ENCODE measurements at regions not wholly inside any gene's neighbourhood (a gene's known extent, or its start where the extent isn't known, plus 50 kb on each side); places are given as distances from the start of the nearest gene placed in this dataset.
"Not testable (repeated sequence)": the region's sequence is repeated elsewhere in the genome, so short reads cannot be mapped to it uniquely, and the experiment has no call there.

GRCh38 chr20:30669330-30670029 is 588.0 kb upstream of the DEFB115 start:
- intact Hi-C loops (cut with micrococcal nuclease; ENCODE audit: unreplicated experiment); H3K4me2 ChIP-seq; H3K9me3 ChIP-seq (ENCODE audit: insufficient read depth, low read depth); H3K4me1 ChIP-seq (replicated peaks; ENCODE audit: insufficient read depth); H3K27me3 ChIP-seq (ENCODE audit: insufficient read depth, low read depth); H3K36me3 ChIP-seq (ENCODE audit: low read depth); POLR2A ChIA-PET (ENCODE audit: unreplicated experiment); H3K9me2 ChIP-seq (ENCODE audit: insufficient read depth); H3K4me3 ChIP-seq; H4K20me1 ChIP-seq (ENCODE audit: insufficient read depth); DNase-seq; H3K27ac ChIP-seq; H3F3A ChIP-seq (ENCODE audit: insufficient read depth, low read depth); H2AFZ ChIP-seq; H3K79me2 ChIP-seq (ENCODE audit: low read depth); CTCF ChIA-PET; BruUV-seq (replicated peaks): not testable (repeated sequence)

- H3F3A ChIP-seq (ENCODE audit: insufficient read depth, low read depth); POLR2A ChIA-PET (ENCODE audit: unreplicated experiment); H3K27ac ChIP-seq; intact Hi-C loops (cut with micrococcal nuclease; ENCODE audit: unreplicated experiment); H4K20me1 ChIP-seq (ENCODE audit: insufficient read depth); BruUV-seq (replicated peaks); H3K9me3 ChIP-seq (ENCODE audit: insufficient read depth, low read depth); H3K79me2 ChIP-seq (ENCODE audit: low read depth); H3K27me3 ChIP-seq (ENCODE audit: insufficient read depth, low read depth); H3K4me3 ChIP-seq; H3K9me2 ChIP-seq (ENCODE audit: insufficient read depth); H3K4me1 ChIP-seq (replicated peaks; ENCODE audit: insufficient read depth); H2AFZ ChIP-seq; CTCF ChIA-PET; DNase-seq; H3K36me3 ChIP-seq (ENCODE audit: low read depth); H3K4me2 ChIP-seq: not testable (repeated sequence)
These were observed 586.3 kb upstream of the DEFB115 start for GRCh38 chr20:30671120-30671519.

- H3K4me1 ChIP-seq (replicated peaks; ENCODE audit: insufficient read depth); H3K4me3 ChIP-seq; H4K20me1 ChIP-seq (ENCODE audit: insufficient read depth); POLR2A ChIA-PET (ENCODE audit: unreplicated experiment); H3F3A ChIP-seq (ENCODE audit: insufficient read depth, low read depth); H3K27ac ChIP-seq; H2AFZ ChIP-seq; H3K9me2 ChIP-seq (ENCODE audit: insufficient read depth); H3K27me3 ChIP-seq (ENCODE audit: insufficient read depth, low read depth); CTCF ChIA-PET; DNase-seq; intact Hi-C loops (cut with micrococcal nuclease; ENCODE audit: unreplicated experiment); H3K9me3 ChIP-seq (ENCODE audit: insufficient read depth, low read depth); H3K36me3 ChIP-seq (ENCODE audit: low read depth); BruUV-seq (replicated peaks); H3K4me2 ChIP-seq; H3K79me2 ChIP-seq (ENCODE audit: low read depth): not testable (repeated sequence)
These were observed 581.4 kb upstream of the DEFB115 start for GRCh38 chr20:30675988-30676564.

GRCh38 chr20:30682236-30682635 is 575.2 kb upstream of the DEFB115 start:
- intact Hi-C loops (cut with micrococcal nuclease; ENCODE audit: unreplicated experiment); H3K9me3 ChIP-seq (ENCODE audit: insufficient read depth, low read depth); H4K20me1 ChIP-seq (ENCODE audit: insufficient read depth); POLR2A ChIA-PET (ENCODE audit: unreplicated experiment); H3K36me3 ChIP-seq (ENCODE audit: low read depth); H3K4me1 ChIP-seq (replicated peaks; ENCODE audit: insufficient read depth); H3K27ac ChIP-seq; H3F3A ChIP-seq (ENCODE audit: insufficient read depth, low read depth); H2AFZ ChIP-seq; H3K9me2 ChIP-seq (ENCODE audit: insufficient read depth); H3K4me3 ChIP-seq; H3K4me2 ChIP-seq; DNase-seq; H3K79me2 ChIP-seq (ENCODE audit: low read depth); BruUV-seq (replicated peaks); CTCF ChIA-PET; H3K27me3 ChIP-seq (ENCODE audit: insufficient read depth, low read depth): not testable (repeated sequence)

GRCh38 chr20:30712861-30713260 is 544.6 kb upstream of the DEFB115 start:
- H3K36me3 ChIP-seq (ENCODE audit: low read depth); H3K27ac ChIP-seq; H2AFZ ChIP-seq; H3K4me3 ChIP-seq; H3K4me1 ChIP-seq (replicated peaks; ENCODE audit: insufficient read depth); H3K27me3 ChIP-seq (ENCODE audit: insufficient read depth, low read depth); H3K9me2 ChIP-seq (ENCODE audit: insufficient read depth); DNase-seq; intact Hi-C loops (cut with micrococcal nuclease; ENCODE audit: unreplicated experiment); H3K79me2 ChIP-seq (ENCODE audit: low read depth); H3K4me2 ChIP-seq; H3F3A ChIP-seq (ENCODE audit: insufficient read depth, low read depth); BruUV-seq (replicated peaks); POLR2A ChIA-PET (ENCODE audit: unreplicated experiment); H4K20me1 ChIP-seq (ENCODE audit: insufficient read depth); CTCF ChIA-PET; H3K9me3 ChIP-seq (ENCODE audit: insufficient read depth, low read depth): not testable (repeated sequence)

- H3F3A ChIP-seq (ENCODE audit: insufficient read depth, low read depth); DNase-seq; POLR2A ChIA-PET (ENCODE audit: unreplicated experiment); H2AFZ ChIP-seq; CTCF ChIA-PET; H3K27ac ChIP-seq; H3K79me2 ChIP-seq (ENCODE audit: low read depth); BruUV-seq (replicated peaks); H3K9me2 ChIP-seq (ENCODE audit: insufficient read depth); H4K20me1 ChIP-seq (ENCODE audit: insufficient read depth); H3K9me3 ChIP-seq (ENCODE audit: insufficient read depth, low read depth); H3K4me3 ChIP-seq; H3K36me3 ChIP-seq (ENCODE audit: low read depth); H3K4me1 ChIP-seq (replicated peaks; ENCODE audit: insufficient read depth); H3K27me3 ChIP-seq (ENCODE audit: insufficient read depth, low read depth); H3K4me2 ChIP-seq: not testable (repeated sequence)
- intact Hi-C loops (cut with micrococcal nuclease; ENCODE audit: unreplicated experiment), result loop anchor here (5.0 kb wide), 1 partner anchor 342 kb away; no protein-coding TSS in a partner anchor
These were observed 537.9 kb upstream of the DEFB115 start for GRCh38 chr20:30719415-30720199.

- H3K79me2 ChIP-seq (ENCODE audit: low read depth); H3K27me3 ChIP-seq (ENCODE audit: insufficient read depth, low read depth); POLR2A ChIA-PET (ENCODE audit: unreplicated experiment); H3K36me3 ChIP-seq (ENCODE audit: low read depth); H3F3A ChIP-seq (ENCODE audit: insufficient read depth, low read depth); H3K4me2 ChIP-seq; H2AFZ ChIP-seq; H3K9me2 ChIP-seq (ENCODE audit: insufficient read depth); H3K4me1 ChIP-seq (replicated peaks; ENCODE audit: insufficient read depth); H4K20me1 ChIP-seq (ENCODE audit: insufficient read depth); H3K4me3 ChIP-seq; CTCF ChIA-PET; H3K27ac ChIP-seq; H3K9me3 ChIP-seq (ENCODE audit: insufficient read depth, low read depth): not testable (repeated sequence)
- intact Hi-C loops (cut with micrococcal nuclease; ENCODE audit: unreplicated experiment), result loop anchor here (5.0 kb wide), 1 partner anchor 346 kb away; no protein-coding TSS in a partner anchor
- BruUV-seq (replicated peaks), result TSS peak; percentile 78
- DNase-seq, result peak in 1 of 2 experiments; percentile 15
These were observed 534.0 kb upstream of the DEFB115 start for GRCh38 chr20:30723511-30723910.
